H9 (cell line): ENCODE measurements at regions not wholly inside any gene's neighbourhood (a gene's known extent, or its start where the extent isn't known, plus 50 kb on each side); places are given as distances from the start of the nearest gene placed in this dataset.

ENCODE experiments used
- DNase-seq: peaks from one replicate; pipeline ENCODE4 v3.0.0-alpha.2; 2017
- H2AFZ ChIP-seq: one replicate; pipeline ENCODE4 v1.6.1; 2013; ENCODE audit warnings: mild to moderate bottlenecking, low read length, control low read depth, moderate library complexity
- H2AK5ac ChIP-seq: 2 replicates; pipeline ENCODE4 v1.6.1; 2013; ENCODE audit warnings: low read length, control low read depth, mixed read lengths; ENCODE audit not compliant: insufficient read length
- H2BK120ac ChIP-seq: one replicate; pipeline ENCODE4 v1.6.1; 2013; ENCODE audit warnings: low read depth, mild to moderate bottlenecking, low read length, control low read depth, inconsistent platforms; ENCODE audit not compliant: poor library complexity, severe bottlenecking
- H2BK12ac ChIP-seq: 2 replicates; pipeline ENCODE4 v1.6.1; 2013; ENCODE audit warnings: low read length, control low read depth, mixed read lengths, low read depth; ENCODE audit not compliant: insufficient read length
- H2BK15ac ChIP-seq: 2 replicates; pipeline ENCODE4 v1.6.1; 2013; ENCODE audit warnings: low read depth, low read length, control low read depth
- H2BK20ac ChIP-seq: one replicate; pipeline ENCODE4 v1.6.1; 2013; ENCODE audit warnings: low read depth, mild to moderate bottlenecking, low read length, control low read depth, inconsistent platforms; ENCODE audit not compliant: poor library complexity, severe bottlenecking
- H2BK5ac ChIP-seq: 2 replicates; pipeline ENCODE4 v1.6.1; 2013; ENCODE audit warnings: low read length, control low read depth, mixed read lengths; ENCODE audit not compliant: insufficient read length
- H3K14ac ChIP-seq: 2 replicates; pipeline ENCODE4 v1.6.1; 2013; ENCODE audit warnings: low read length, control low read depth; ENCODE audit not compliant: insufficient read depth
- H3K18ac ChIP-seq: 2 replicates; pipeline ENCODE4 v1.6.1; 2013; ENCODE audit warnings: low read depth, mild to moderate bottlenecking, mixed read lengths, low read length, control low read depth; ENCODE audit not compliant: insufficient read length
- H3K23ac ChIP-seq: 2 replicates; pipeline ENCODE4 v1.6.1; 2013; ENCODE audit warnings: low read length, control low read depth, mixed read lengths, low read depth; ENCODE audit not compliant: insufficient read length
- H3K23me2 ChIP-seq: 2 replicates; pipeline ENCODE4 v1.6.1; 2013; ENCODE audit warnings: low read depth, mild to moderate bottlenecking, mixed read lengths, low read length, control low read depth; ENCODE audit not compliant: insufficient read length, poor library complexity, severe bottlenecking
- H3K27ac ChIP-seq: 2 replicates; pipeline ENCODE4 v1.5.1; 2013; ENCODE audit warnings: low read length, control low read depth, mixed read lengths, low read depth; ENCODE audit not compliant: insufficient read length
- H3K27me3 ChIP-seq: 2 replicates; pipeline ENCODE4 v1.6.1; 2013; ENCODE audit warnings: low read length, control low read depth, inconsistent platforms; ENCODE audit not compliant: insufficient read depth
- H3K4ac ChIP-seq: 2 replicates; pipeline ENCODE4 v1.6.1; 2013; ENCODE audit warnings: low read depth, mild to moderate bottlenecking, control low read depth, inconsistent platforms, low read length, moderate library complexity
- H3K4me1 ChIP-seq: 2 replicates; pipeline ENCODE4 v1.6.1; 2013; ENCODE audit warnings: low read length, control low read depth, inconsistent platforms; ENCODE audit not compliant: insufficient read depth
- H3K4me2 ChIP-seq: 2 replicates; pipeline ENCODE4 v1.6.1; 2013; ENCODE audit warnings: low read length, control low read depth, mixed read lengths; ENCODE audit not compliant: insufficient read length, insufficient read depth
- H3K56ac ChIP-seq: 2 replicates; pipeline ENCODE4 v1.6.1; 2013; ENCODE audit warnings: low read depth, mild to moderate bottlenecking, mixed read lengths, low read length, control low read depth; ENCODE audit not compliant: insufficient read length
- H3K79me1 ChIP-seq: 2 replicates; pipeline ENCODE4 v1.6.1; 2013; ENCODE audit warnings: low read depth, mild to moderate bottlenecking, moderate library complexity, low read length, control low read depth, inconsistent platforms; ENCODE audit not compliant: insufficient read depth, poor library complexity, severe bottlenecking
- H3K79me2 ChIP-seq: 2 replicates; pipeline ENCODE4 v1.6.1; 2013; ENCODE audit warnings: low read length, control low read depth, inconsistent platforms; ENCODE audit not compliant: insufficient read depth
- H3K9ac ChIP-seq: 2 replicates; pipeline ENCODE4 v1.6.1; 2013; ENCODE audit warnings: low read length, control low read depth, mixed read lengths; ENCODE audit not compliant: insufficient read length; ENCODE audit errors: extremely low read depth
- H3K9me3 ChIP-seq: one replicate; pipeline ENCODE4 v1.6.1; 2013; ENCODE audit warnings: low read depth, low read length, inconsistent platforms; ENCODE audit not compliant: control insufficient read depth
- H3T11ph ChIP-seq: one replicate; pipeline ENCODE4 v1.6.1; 2013; ENCODE audit warnings: mild to moderate bottlenecking, low read length, control low read depth, inconsistent platforms
- H4K20me1 ChIP-seq: one replicate; pipeline ENCODE4 v1.6.1; 2013; ENCODE audit not compliant: control insufficient read depth, insufficient read length, insufficient read depth
- H4K5ac ChIP-seq: 2 replicates; pipeline ENCODE4 v1.6.1; 2013; ENCODE audit warnings: low read depth, mild to moderate bottlenecking, mixed read lengths, low read length, control low read depth; ENCODE audit not compliant: insufficient read length
- H4K8ac ChIP-seq: replicated peaks from 2 replicates; pipeline ENCODE4 v1.6.1; 2013; ENCODE audit warnings: low read length, control low read depth, mixed read lengths, low read depth; ENCODE audit not compliant: insufficient read length
- H4K91ac ChIP-seq: 2 replicates; pipeline ENCODE4 v1.6.1; 2013; ENCODE audit warnings: low read depth, mild to moderate bottlenecking, moderate library complexity, mixed read lengths, low read length, control low read depth; ENCODE audit not compliant: insufficient read length
- H3K27ac Mint-ChIP-seq, 3 experiments: 2 replicates in 2 of 3; 3 replicates in 1 of 3; pipeline ENCODE4 v1.8.0; 2020 to 2021; ENCODE audit warnings: mixed read lengths in 3 of 3, mild to moderate bottlenecking in 1 of 3, moderate library complexity in 1 of 3
- H3K27me3 Mint-ChIP-seq: 2 replicates; pipeline ENCODE4 v1.8.0; 2021; ENCODE audit warnings: low read depth, mild to moderate bottlenecking, moderate library complexity, mixed read lengths
- H3K36me3 Mint-ChIP-seq, 3 experiments: 2 replicates in 2 of 3; 3 replicates in 1 of 3; pipeline ENCODE4 v1.8.0; 2020 to 2021; ENCODE audit warnings: low read depth in 3 of 3, mixed read lengths in 3 of 3; ENCODE audit not compliant: insufficient read depth in 1 of 3
- H3K4me1 Mint-ChIP-seq, 2 experiments: 2 replicates each; pipeline ENCODE4 v1.8.0; 2020; ENCODE audit warnings: mixed read lengths in 2 of 2
- H3K4me3 Mint-ChIP-seq, 2 experiments: 2 replicates in 1 of 2; 3 replicates in 1 of 2; pipeline ENCODE4 v1.8.0; 2020 to 2021; ENCODE audit warnings: mild to moderate bottlenecking in 2 of 2, mixed read lengths in 2 of 2, moderate library complexity in 1 of 2
- H3K9me3 Mint-ChIP-seq, 2 experiments: 2 replicates in 1 of 2; 3 replicates in 1 of 2; pipeline ENCODE4 v1.8.0; 2020; ENCODE audit warnings: mild to moderate bottlenecking in 2 of 2, mixed read lengths in 2 of 2, moderate library complexity in 1 of 2
- CTCF ChIP-seq: fragments of 200-600 bp; sonication (generic); conservative IDR thresholded peaks from 3 replicates; pipeline ENCODE4 v1.8.0; 2021; ENCODE audit warnings: antibody characterized with exemption, mild to moderate bottlenecking
- WGBS: extraction: QIAGEN DNeasy Blood & Tissue Kit; methylation state at CpG from one replicate; pipeline ENCODE4 v1.1.7; 2013; ENCODE audit warnings: missing lambda C conversion rate, low lambda C conversion rate, mixed read lengths; ENCODE audit not compliant: insufficient read length; ENCODE audit errors: extremely low coverage; 5-methylcytosine and 5-hydroxymethylcytosine counted together

DNA sequence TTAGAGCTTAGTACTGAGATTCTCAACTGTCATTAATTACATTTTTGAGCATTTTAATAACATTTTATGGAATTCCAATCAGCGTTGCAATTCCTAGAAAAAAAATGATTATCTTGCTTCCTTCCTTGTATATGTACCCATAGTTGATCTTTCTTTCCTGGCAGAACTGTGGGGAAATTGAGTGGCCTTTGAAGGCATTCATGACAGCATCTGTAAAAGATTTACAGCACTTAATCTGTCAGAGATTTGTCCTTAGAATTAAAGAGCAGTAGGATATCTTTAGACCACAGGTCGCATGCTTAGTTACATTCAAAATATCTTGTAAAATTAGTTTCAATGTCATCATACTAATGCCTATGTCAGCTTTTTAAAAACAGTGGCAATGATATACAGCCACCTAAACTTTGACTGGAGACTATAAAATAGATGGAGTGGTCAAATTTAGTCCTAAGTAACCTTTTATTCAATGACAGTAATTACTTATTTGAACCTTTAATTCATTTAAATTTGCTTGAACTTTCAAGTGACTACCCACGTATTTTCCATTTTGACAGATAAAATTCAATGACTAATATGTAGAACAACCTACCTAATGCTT is 692.0 kb downstream of the NCAM2 start:
- Mint-ChIP-seq H3K27me3 (no peaks in the 10 kb centered on the region), H3K36me3 (no peaks in the 10 kb centered on the region), H3K27ac (no peak overlapping the region), H3K4me1 (peaks cover 4 to 7% of the 10 kb centered on the region in 2 experiments), H3K4me3 (no peak overlapping the region), H3K9me3 (no peaks in the 10 kb centered on the region)
- Histone ChIP-seq H3K56ac (no peak overlapping the region), H3K4me2 (no peak overlapping the region), H3K4ac (no peak overlapping the region), H3K18ac (no peak overlapping the region), H2AK5ac (no peak overlapping the region), H2BK120ac (no peak overlapping the region), H2BK15ac (no peak overlapping the region), H2BK12ac (no peak overlapping the region), H2BK5ac (no peak overlapping the region), H3K14ac (no peak overlapping the region), H4K91ac (no peak overlapping the region), H3K27ac (no peak overlapping the region), H3T11ph (no peak overlapping the region), H3K27me3 (no peaks in the 10 kb centered on the region), H4K8ac (no peak overlapping the region), H3K9ac (no peak overlapping the region), H4K5ac (no peak overlapping the region), H3K79me1 (no peaks in the 10 kb centered on the region), H3K23me2 (no peaks in the 10 kb centered on the region), H2BK20ac (no peak overlapping the region), H2AFZ (no peak overlapping the region), H3K9me3 (no peaks in the 10 kb centered on the region), H3K79me2 (no peaks in the 10 kb centered on the region), H3K23ac (no peak overlapping the region), H4K20me1 (no peaks in the 10 kb centered on the region), H3K4me1 (no peaks in the 10 kb centered on the region)
- no peak for DNase-seq
- TF ChIP-seq CTCF = no peak
- no CpG with 5 or more reads among the region's 3 CpGs for WGBS
